ENCODE measurements at regions not wholly inside any gene's neighbourhood (a gene's known extent, or its start where the extent isn't known, plus 50 kb on each side); places are given as distances from the start of the nearest gene placed in this dataset.

- TF ChIP-seq SP1 (IDR thresholded peaks at IDR 0.05): no peak
- no peak for TF ChIP-seq ELF4 (IDR thresholded peaks at IDR 0.05)
- TF ChIP-seq L3MBTL2 (conservative IDR thresholded peaks at IDR 0.05): no peak
- no peak for TF ChIP-seq BHLHE40 (IDR thresholded peaks at IDR 0.05; ENCODE audit: borderline replicate concordance)
- TF ChIP-seq PKNOX1 (IDR thresholded peaks at IDR 0.05): no peak
Measured at GRCh38 chr2:217023611-217024010, 163.7 kb upstream of the TNP1 start.

Measured in HEK293T (cell line).